ENCODE measurements at regions not wholly inside any gene's neighbourhood (a gene's known extent, or its start where the extent isn't known, plus 50 kb on each side); places are given as distances from the start of the nearest gene placed in this dataset.

GRCh38 chr1:177690996-177691395, 278.9 kb downstream of the SEC16B start:
- TF ChIP-seq CTCF (conservative IDR thresholded peaks at IDR 0.05; ENCODE audit: low read depth, low read length) (no peak), EZH2phosphoT487 (IDR thresholded peaks at IDR 0.05; ENCODE audit: borderline replicate concordance, low read length) (no peak)

Measured in PC-3 (cell line).